Mammary epithelial cell (primary cell): ENCODE measurements at regions not wholly inside any gene's neighbourhood (a gene's known extent, or its start where the extent isn't known, plus 50 kb on each side); places are given as distances from the start of the nearest gene placed in this dataset.

ENCODE experiments used
- EZH2 ChIP-seq: IDR thresholded peaks from 2 replicates; pipeline ENCODE4 v1.6.1; 2012; ENCODE audit warnings: low read length, inconsistent platforms, borderline replicate concordance
- TF ChIP-seq, protein P1 (sequence below), 2 donors: IDR thresholded peaks in 1 of 2; conservative IDR thresholded peaks in 1 of 2; 2 replicates each; pipeline ENCODE4 v1.5.1; 2011 to 2012; ENCODE audit warnings: inconsistent platforms in 2 of 2, low read length in 2 of 2, mild to moderate bottlenecking in 2 of 2, control low read depth in 1 of 2, low read depth in 1 of 2; ENCODE audit not compliant: insufficient read depth in 1 of 2; ENCODE audit errors: extremely low read depth in 1 of 2

DNA sequence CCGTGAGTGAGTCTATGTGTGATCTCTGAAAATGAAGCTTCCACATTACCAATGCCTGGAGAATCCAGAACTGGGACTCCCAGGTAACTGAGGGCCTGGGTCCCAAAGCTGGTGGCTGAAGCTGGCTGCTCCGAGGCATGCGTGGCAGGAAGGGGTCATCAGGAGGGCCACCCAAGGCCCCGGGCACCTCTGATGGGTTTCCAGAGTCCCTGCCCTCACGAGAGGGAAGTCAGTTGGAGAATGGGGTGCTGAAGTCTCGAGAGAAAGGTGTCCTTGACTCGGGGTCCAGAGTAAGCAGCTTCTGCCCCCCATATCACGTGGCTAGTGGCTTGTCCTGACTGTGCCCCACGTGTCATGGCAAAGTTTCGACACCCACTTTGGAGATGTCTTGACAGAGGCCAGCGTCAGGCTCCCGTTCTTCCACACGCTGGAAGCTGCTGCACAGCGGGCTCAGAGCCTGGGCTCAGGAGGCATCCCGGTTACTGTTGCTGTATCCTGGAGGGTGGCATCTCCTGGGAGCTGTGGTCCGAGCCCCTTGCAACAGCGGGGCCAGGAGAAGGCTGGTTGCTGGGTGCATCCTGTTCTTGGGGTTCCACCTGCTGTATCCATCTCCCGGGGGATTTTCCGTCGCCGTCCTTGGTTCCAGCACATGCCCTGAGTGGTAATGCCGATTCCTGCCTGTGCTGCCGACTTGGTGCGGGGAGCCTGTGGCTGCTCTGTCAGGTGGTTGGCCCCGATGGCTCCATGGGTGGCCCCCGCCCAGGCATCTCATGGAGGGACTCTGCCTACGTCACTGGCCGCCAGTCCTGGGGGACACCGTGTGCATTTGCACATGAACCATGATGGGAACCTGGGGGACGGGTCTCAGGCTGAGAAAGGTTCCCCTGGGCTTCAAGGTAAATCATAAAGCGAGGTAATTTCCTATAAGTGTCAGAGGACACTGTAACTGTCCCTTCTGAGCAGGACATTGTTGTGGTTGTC is 183.3 kb upstream of the HDAC4 start:
- no peak for TF ChIP-seq EZH2
- TF ChIP-seq, protein P1, sequence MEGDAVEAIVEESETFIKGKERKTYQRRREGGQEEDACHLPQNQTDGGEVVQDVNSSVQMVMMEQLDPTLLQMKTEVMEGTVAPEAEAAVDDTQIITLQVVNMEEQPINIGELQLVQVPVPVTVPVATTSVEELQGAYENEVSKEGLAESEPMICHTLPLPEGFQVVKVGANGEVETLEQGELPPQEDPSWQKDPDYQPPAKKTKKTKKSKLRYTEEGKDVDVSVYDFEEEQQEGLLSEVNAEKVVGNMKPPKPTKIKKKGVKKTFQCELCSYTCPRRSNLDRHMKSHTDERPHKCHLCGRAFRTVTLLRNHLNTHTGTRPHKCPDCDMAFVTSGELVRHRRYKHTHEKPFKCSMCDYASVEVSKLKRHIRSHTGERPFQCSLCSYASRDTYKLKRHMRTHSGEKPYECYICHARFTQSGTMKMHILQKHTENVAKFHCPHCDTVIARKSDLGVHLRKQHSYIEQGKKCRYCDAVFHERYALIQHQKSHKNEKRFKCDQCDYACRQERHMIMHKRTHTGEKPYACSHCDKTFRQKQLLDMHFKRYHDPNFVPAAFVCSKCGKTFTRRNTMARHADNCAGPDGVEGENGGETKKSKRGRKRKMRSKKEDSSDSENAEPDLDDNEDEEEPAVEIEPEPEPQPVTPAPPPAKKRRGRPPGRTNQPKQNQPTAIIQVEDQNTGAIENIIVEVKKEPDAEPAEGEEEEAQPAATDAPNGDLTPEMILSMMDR (conservative IDR thresholded peaks at IDR 0.05 in 1 of 2, IDR thresholded peaks at IDR 0.05 in 1 of 2; ENCODE audit: extremely low read depth in 1 of 2, insufficient read depth in 1 of 2, low read depth in 1 of 2, low read length in 2 of 2): no peak
